Esophagus mucosa (tissue), 1 donor: ENCODE measurements at regions not wholly inside any gene's neighbourhood (a gene's known extent, or its start where the extent isn't known, plus 50 kb on each side); places are given as distances from the start of the nearest gene placed in this dataset.
"Not testable (repeated sequence)": the region's sequence is repeated elsewhere in the genome, so short reads cannot be mapped to it uniquely, and the experiment has no call there.

Source experiments
- ATAC-seq: fragments of 200-7000 bp; cut with Tn5 transposase; one replicate; pipeline ENCODE4 v1.9.1; 2020
- donor health status: DM: yes; HTN: yes; CAD: no.

DNA sequence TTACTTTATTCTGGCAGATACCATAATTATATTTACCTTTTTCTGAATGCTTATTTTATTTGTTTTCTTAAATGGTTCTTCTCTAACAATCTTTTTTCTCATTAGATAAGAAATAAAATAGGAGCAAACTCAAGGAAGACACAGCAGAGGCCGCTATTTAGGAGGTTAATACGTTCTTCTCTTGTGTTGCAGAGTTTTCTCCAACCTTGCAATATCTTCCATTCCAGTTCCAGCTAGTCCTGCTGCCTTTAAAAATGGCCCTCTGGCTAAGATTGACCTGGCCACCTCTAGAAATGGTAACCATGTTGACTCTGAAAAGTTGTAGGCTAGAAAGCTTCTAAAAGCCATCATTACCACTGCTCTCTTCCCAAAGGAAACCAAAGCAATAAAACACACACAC is 718.8 kb downstream of the MAT2B start:
- ATAC-seq, result no peak

DNA sequence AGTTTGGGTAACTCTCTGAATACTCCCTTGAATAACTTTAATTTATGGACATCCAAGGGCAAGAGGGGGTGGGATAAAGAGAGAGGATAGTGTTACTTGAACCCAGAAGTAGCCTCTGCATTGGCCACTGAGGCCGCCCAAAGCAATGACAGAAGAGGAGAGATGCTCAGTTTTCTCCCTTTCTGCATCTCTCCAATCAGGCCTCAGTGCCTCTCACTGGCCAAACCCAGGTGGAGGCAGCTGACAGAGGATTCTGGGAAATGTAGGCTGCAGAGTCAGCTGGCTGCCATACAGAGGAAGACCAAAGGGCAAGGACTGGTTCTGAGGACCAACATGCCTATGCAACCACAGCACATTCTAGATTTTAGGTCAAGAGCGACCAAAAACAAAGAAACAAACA is 719.4 kb downstream of the MAT2B start:
- no peak for ATAC-seq

DNA sequence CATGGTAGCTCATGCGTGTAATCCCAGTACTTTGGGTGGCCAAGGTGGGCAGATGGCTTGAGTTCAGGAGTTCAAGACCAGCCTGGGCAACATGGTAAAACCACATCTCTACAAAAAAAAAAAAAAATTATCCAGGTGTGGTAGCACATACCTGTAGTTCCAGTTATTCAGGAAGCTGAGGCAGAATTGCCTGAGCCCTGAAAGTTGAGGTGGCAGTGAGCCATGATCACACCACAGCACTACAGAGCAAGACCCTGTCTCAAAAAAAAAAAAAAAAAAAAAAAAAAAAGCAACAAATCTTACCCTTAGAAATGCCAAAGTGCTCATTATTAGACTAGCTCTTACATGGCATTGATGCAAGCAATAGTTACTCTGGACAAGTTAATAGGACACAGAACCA is 724.9 kb downstream of the MAT2B start:
- no peak for ATAC-seq

DNA sequence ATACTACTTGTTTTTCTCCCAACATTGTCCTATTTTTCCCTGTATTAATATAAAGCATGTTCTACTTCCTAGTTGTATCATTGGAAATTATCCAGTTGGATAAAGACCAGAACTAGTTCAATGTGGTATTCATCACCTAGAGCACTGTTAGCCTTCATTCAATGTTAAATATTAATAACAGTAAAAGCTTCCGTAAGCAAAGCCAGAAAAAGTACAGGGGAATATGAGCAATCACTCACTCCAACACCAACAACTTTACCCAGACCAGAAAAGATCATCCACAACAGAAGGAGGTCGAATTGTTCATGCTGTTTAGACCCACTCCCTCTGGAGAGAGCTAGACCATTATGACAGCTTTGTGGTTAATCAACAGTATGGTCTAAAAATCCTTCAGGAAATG is 728.4 kb downstream of the MAT2B start:
- no peak for ATAC-seq

DNA sequence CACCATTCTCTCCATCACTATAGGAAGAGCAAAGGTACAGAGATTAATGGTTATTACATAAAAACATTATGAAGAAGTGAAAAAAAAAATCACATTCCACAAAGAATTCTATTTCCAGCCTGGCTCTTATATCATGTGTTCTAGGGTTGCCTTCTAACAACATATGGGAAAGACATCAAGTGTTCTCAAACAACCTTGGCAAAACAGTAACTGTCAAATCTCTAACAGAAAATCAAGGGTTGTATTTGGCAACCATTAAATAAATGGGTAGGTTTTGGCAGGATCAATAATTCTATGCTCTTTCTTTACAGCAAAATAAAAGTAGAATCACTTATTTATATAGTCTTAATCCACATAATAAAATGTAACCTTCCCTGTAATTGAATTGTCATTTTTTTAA is 728.9 kb downstream of the MAT2B start:
- no peak for ATAC-seq

DNA sequence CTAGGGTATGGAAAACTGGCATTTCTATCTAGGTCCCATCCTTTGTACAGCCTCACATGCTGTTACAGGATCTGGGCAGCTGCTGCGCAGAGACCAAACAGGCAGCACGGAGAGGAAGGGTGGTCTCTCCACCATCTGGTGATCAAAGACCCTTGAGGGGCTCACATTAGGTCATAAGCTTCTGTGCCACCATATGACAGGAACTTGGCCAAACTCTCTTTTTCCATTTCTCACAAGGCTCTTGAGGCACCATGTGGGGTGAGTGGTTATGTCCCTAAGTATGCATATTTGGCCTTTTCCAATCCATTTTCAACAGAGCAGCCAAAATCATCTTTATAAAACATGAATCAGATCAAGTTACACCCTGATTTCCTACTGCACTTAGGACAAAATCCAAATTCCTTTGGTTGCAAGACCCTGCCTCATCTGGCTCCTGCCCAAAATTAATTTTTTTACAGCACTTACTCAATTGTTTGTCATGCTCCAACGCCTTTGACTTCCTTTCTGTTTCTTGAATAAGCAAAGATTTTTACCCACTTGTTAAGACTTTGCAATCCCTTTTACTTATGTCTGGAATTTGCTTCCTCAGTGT is 730.0 kb downstream of the MAT2B start:
- ATAC-seq, result no peak

DNA sequence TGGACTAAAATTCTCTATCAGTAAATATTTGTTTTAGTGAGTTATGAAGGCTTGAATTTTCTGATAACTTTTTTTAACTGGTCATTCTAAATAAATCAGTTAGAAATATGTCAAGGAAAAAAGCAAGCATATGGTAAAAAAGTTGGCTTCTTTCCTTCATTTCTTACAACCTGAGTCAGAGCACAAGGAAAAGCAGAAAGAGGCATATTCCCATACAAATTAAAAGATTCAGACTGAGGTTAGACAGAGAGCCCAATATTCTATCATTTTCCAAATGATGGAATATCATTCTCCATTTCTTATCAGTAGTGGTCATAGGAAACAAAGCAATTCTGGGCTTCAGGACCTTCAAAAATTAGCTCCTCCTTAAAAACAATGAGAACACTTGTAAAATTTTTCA is 732.1 kb downstream of the MAT2B start:
- ATAC-seq, result no peak

DNA sequence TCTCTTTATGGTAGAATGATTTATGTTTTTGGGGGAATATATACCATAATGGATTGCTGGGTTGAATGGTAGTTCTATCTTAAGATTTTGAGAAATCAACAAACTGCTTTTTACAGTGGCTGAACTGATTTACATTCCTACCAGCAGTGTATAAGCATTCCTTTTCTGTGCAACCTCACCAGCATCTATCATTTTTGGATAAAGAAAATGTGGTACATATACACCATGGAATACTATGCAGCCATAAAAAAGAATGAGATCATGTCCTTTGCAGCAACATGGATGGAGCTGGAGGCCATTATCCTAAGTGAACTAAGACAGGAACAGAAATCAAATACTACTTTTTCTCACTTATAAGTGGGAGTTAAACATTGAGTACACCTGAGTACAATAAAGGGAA is 746.4 kb downstream of the MAT2B start:
- ATAC-seq, result not testable (repeated sequence)

DNA sequence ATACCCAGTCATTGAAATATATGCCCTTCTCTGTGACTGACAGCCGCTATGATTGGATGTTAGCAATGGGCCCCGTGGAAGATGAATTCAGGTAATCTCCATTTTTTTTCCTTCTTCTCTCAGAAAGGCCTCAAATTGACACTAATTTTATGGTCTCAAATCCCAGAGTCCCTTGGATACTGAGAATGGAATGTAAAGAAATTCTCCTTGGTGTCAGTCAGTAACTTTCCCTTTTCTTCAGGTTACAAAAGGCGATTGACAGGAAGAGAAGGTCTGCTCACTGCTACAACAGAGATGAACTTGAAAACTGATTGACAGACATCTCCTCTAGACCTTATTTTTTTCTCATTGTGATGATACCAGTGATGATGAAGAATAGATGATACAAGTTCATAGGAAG is 748.3 kb downstream of the MAT2B start:
- ATAC-seq, result no peak

DNA sequence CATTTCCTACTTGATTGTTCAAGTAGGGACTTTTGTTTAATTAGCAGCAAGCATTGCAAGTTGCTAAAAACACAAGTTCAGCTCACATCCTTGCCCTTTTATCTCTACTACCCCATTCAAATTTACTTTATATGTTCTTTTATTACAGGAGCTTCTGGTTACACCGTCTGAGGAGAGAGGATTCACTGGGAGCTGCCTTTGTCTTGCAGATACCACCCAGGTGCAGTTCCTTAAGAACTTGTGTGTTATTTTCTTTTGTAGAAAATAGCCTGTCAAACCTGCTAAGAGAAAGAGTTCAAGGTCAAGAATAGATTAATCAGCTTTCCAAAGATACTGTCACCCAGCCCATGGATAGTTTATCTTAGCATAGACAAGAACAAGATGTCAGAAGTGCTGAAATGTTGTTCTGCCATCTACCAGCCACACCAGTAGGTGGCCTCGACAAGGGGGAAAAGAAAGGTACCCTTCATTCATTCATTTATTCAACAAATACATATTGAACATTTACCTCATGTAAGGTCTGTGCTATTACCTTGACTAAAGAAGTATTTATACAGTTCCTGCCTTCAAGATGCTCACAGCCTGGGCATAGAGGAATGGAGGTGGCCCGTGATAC is 750.3 kb downstream of the MAT2B start:
- no peak for ATAC-seq

DNA sequence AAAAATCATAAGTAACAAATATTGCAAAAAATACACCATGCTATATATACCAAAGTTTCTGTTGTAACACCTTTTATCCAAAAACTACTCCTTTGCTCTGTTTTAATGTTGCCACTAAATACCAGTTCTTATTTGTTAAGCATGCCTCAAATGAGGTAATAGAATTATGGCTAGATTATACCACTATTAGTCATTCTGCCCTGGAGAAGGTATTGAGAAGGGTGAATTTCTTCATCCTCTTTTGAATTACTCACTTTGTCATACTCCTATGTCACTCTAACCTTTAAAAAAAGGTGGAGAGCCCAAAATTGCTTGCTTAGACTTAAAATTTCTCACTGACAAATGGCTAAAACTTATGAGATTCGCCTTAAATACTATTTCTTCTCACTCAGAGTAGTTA is 750.9 kb downstream of the MAT2B start:
- no peak for ATAC-seq

DNA sequence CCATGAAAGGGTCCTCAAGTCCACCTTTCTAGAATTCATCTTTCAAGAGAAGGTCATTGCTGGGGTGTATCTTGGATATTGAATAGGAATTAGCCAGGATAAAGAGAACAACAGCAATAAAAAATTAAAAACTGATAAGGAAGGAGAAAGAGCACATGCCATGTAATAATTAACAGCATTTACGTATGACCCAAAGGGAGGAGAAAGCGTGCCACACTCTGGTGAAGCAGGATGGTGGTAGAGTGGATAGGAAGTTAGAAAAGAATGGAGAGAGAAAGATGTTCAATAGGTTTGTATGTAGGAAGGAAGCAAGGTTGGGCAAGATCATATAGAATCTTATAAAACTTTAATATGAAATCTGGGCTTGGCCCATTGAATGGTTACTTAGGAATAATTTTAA is 751.5 kb downstream of the MAT2B start:
- no peak for ATAC-seq

DNA sequence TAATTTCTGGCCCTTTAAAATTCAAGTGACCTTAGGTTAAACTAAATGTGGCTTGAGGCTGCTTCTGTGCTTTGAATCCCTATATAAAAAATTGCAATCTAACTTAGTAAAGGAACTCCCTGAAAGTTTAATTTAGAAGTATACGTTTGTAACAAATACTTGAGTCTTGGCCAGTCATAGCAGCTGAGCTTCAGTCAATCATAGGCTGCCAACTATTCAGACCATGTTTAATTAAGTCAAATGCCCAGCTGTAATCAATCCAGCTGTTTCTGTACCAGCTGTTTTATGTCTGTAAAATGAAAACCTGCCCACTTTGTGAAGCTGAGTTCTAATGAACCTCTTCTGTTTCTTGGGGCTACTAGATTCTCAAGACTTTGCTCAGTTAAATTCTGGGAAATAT is 760.1 kb downstream of the MAT2B start:
- ATAC-seq, result no peak

DNA sequence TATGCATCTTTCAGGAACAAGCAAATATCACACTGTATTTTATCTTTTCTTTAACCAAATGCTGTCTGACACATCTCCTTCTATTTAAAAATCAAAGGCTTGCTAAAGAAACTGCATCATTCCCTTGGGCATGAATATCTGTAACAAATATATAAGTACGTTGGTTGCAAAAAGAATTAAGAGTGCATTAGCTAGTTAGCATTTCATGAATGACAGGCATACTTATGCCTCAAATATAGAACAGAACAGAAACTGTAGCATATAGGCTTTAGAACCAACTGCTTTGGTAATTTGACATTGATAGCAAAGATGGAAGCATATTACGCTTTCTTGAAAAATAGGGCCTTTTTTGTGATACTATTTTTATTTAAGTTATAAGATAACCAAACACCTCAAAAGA is 761.2 kb downstream of the MAT2B start:
- ATAC-seq, result no peak

DNA sequence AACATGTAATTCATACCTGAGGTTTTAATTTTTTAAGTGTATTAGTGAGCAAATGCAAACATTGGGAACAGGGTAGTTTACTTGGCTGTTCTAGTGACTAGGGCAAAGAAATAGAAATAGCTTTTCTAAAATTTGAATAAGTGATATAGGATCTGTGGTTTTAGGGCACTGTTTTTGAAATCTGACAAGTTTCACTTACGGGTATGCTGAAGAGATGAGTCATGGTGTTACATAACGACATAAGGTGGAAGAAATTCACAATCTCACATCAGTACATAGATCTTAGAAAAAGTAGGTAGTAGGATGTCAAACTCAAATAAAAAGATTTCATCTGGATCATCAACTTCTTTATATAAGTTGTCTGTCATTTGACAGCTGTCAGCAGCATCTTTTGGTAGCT is 772.3 kb downstream of the MAT2B start:
- no peak for ATAC-seq

DNA sequence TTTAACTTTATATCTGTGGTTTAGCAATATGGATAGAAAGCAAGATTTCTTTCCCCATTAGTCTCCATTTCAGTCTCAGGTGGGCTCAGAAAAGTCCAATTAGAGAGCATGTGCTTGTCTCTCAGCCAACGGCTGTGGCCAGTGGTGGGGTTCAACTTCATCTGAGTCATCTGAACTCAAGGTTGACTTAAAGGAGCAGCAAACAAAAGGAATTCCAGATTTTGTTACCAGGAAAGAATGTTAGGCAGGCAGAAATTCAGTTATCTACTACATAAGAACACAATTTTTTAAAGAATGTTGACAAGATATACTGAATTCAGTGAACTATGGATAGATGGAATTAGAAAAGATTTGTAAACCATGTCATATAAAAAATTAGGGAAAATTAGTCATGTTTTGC is 784.1 kb downstream of the MAT2B start:
- no peak for ATAC-seq

DNA sequence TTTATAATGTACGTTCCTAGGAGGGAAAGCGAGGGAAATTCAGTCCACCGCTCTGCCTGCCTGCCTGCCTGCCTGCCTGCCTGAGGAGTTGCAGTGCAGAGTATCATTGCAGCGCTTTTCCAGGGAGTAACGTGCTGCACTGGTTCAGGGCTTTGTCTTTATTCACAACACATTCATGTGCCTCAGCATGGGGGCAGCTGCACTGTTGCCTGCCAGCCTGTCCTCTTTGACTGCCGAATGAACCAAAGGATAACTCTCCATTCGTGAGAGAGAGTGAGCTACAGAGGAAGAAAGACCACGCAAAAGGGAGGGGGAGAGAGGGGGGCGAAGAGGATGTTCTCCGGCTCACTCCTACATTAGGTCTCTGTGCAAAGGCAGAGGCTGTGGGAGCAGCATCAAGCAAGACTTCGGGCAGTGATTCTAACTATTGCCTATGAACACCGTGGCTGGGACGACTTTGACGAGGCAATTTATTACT is 791.2 kb downstream of the MAT2B start:
- ATAC-seq, result no peak

DNA sequence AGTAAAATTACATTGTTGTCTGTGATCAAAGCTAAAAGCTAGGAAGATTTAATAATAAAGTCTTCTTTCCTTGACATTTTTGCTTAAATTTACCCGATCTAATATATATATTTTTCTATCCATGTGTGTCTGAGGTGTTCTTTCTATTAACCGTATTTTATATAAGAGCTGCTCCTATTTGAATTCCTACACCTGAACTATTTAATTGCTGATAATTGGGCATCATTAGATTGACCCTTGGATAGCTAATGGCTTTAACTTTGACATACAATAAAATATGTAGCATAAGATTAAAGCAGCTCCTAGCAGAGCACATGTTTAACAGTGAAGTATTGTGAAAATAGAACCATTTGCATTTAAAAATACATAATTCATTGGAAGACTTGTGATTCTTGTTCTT is 792.7 kb downstream of the MAT2B start:
- no peak for ATAC-seq

DNA sequence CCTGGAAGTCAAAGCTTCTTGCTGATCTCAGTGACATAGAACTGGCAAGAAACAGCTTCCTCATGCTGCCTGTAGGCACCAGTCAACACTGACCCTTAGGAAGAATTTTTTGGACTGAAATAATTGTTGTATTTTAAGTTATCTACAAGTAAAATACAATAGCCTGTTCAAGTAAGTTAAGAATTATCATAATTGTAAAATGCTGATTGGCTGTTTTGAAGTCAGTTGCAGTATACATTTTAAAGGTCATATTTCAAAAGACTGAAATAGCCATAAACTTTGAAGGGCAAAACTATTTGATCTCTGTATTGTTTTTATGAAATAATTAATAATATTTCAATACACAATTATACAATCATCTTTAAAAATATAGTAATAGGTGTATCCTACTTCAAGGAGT is 794.9 kb downstream of the MAT2B start:
- no peak for ATAC-seq

DNA sequence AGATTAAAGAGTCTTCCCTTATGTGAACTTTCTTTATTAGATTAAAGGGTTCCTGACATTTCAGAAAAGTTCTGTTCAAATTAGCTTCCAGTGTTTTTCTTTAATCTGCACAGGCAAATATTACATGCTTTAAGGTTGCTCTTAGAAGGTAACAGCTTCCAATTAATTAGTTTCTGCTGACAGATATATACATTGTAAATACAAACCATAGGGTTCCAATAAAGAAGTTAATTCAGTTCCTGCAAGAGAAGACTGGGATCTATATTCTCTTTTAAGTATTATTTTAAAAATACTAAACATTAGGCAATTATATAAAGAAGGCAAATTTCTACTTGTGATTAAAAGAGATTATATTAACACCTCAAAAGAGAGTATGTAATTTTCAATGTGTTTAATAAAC is 795.7 kb downstream of the MAT2B start:
- ATAC-seq, result no peak

DNA sequence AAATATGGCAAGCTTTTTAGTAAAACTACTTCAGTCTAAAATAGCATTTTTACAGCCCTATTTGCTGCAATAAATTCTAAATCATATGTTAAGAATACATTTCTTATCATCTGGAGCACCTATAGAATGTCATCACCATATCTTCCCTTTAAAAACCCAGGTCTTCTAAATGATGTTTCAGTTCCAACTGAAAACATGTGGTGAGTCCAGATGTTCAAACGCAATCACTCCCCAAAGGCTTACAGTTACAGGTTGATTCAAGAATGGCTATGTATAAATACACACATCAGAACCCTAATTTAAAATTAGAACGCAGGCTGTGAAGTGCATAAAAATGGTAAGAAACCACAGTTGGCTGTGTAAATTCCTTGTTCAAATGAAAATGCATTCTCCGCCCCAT is 796.3 kb downstream of the MAT2B start:
- ATAC-seq, result no peak

DNA sequence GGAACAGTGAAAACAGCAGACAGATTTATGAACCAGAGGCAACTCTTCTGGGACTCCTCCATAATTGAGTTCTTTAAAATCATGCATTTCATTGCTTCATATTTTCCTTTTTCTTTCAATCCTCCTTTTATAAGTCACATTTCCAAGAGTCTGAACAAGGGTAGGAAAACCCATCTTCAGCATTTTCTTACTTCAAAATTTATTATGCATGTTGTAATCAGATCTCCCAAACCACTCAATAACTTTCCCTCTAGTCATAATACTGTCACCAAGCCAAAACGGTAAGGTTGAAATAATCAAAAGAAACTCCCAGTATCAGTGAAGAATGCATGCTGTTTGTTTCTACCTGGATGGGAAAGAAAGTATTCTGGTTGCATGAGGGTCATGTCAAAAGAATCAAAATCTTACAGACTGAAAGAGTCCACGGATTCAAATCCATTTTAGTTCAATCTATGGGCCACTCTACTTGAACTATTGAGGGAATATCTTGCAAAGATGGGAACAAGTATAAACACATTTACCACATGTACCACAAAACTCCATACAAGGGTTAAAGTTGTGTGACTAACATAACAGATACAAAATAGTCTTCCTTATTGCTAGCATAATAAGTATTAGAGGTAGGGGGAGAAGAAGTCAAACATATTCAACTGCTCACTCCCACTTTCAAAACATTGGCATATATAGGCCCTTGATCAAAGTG is 797.3 kb downstream of the MAT2B start:
- no peak for ATAC-seq

DNA sequence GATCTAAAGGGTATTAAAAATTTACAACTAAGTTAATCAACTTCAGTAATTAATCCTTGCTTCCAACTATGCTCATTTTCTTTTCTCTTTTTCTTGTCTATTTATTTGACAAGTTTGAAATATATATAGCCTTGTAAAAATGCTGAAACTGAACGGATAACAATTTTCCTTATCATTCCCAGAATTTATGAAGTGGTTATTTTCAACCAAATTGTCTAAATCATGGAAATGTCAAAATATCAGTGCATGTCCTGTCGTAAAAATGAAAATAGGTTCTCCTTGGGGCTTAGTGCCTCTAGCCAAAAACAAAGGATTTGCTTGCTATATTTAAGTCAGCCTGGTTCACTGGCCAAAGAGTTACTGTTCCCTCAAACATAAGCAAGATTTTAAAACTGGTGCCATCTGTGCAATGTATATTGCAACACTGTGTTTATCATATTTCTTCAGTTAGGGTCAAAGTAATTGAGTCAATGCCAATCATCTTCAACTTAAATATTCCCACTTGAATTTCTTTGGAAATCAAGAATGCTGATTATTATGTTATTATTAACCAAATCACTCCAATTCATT is 798.3 kb downstream of the MAT2B start:
- no peak for ATAC-seq

DNA sequence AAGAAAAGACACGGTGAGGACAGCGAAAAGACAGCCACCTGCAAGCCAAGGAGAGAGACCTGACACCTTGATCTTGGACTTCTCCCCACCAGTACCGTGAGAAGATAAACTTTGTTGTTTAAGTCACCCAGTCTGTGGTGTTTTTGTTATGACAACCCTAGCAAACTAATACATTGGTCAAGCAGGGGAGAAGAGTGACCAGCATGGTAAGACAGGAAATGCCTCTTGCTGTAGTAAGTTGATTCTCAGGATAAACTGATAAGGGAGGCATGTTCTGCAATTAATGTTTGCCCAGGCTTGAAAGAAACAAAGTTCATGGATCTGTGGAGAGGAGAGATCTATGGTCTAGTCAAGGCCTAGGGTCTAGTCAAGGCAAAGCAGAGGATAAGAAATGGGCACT is 801.2 kb downstream of the MAT2B start:
- no peak for ATAC-seq
